IMR-90 (cell line): ENCODE measurements at regions not wholly inside any gene's neighbourhood (a gene's known extent, or its start where the extent isn't known, plus 50 kb on each side); places are given as distances from the start of the nearest gene placed in this dataset.

Experiments used
- BHLHE40 ChIP-seq: fragments of 150-350 bp; IDR thresholded peaks from 2 replicates; pipeline ENCODE4 v1.6.1; 2016; ENCODE audit warnings: mild to moderate bottlenecking, low read depth, low read length
- CEBPB ChIP-seq: IDR thresholded peaks from 2 replicates; pipeline ENCODE4 v1.6.1; 2012; ENCODE audit warnings: low read depth, low read length, improper control_type of control experiment
- CTCF ChIP-seq: conservative IDR thresholded peaks from 2 replicates; pipeline ENCODE4 v1.5.1; 2012; ENCODE audit warnings: mild to moderate bottlenecking, low read depth, low read length, improper control_type of control experiment
- ELK1 ChIP-seq: fragments of 150-350 bp; IDR thresholded peaks from 2 replicates; pipeline ENCODE4 v1.6.1; 2016; ENCODE audit warnings: low read depth, mild to moderate bottlenecking, low read length, moderate library complexity, borderline replicate concordance
- FOS ChIP-seq: fragments of 150-350 bp; IDR thresholded peaks from 2 replicates; pipeline ENCODE4 v1.6.1; 2016; ENCODE audit warnings: low read depth, low read length
- MAZ ChIP-seq: IDR thresholded peaks from 2 replicates; pipeline ENCODE4 v1.6.1; 2012; ENCODE audit warnings: low read depth, mild to moderate bottlenecking, low read length, improper control_type of control experiment, moderate library complexity, borderline replicate concordance
- MXI1 ChIP-seq: IDR thresholded peaks from 2 replicates; pipeline ENCODE4 v1.6.1; 2012; ENCODE audit warnings: low read depth, mild to moderate bottlenecking, low read length, moderate library complexity, borderline replicate concordance
- NFE2L2 ChIP-seq: fragments of 150-350 bp; IDR thresholded peaks from 2 replicates; pipeline ENCODE4 v1.6.1; 2016; ENCODE audit warnings: low read depth, mild to moderate bottlenecking, low read length
- POLR2A ChIP-seq: IDR thresholded peaks from 2 replicates; pipeline ENCODE4 v1.6.1; 2012; ENCODE audit warnings: mild to moderate bottlenecking, low read depth, low read length
- RAD21 ChIP-seq: IDR thresholded peaks from 2 replicates; pipeline ENCODE4 v1.6.1; 2012; ENCODE audit warnings: low read length, improper control_type of control experiment
- RCOR1 ChIP-seq: IDR thresholded peaks from 2 replicates; pipeline ENCODE4 v1.6.1; 2012; ENCODE audit warnings: mild to moderate bottlenecking, low read length, improper control_type of control experiment; ENCODE audit not compliant: insufficient replicate concordance
- RFX5 ChIP-seq: IDR thresholded peaks from 2 replicates; pipeline ENCODE4 v1.8.0; 2012; ENCODE audit warnings: low read depth, mild to moderate bottlenecking, low read length, moderate library complexity
- SMC3 ChIP-seq: fragments of 150-350 bp; IDR thresholded peaks from 2 replicates; pipeline ENCODE4 v1.6.1; 2016; ENCODE audit warnings: low read depth, mild to moderate bottlenecking, antibody characterized with exemption, low read length, moderate library complexity
- USF2 ChIP-seq: fragments of 150-350 bp; IDR thresholded peaks from 2 replicates; pipeline ENCODE4 v1.6.1; 2017; ENCODE audit warnings: mild to moderate bottlenecking, antibody characterized with exemption, low read length, low read depth

DNA sequence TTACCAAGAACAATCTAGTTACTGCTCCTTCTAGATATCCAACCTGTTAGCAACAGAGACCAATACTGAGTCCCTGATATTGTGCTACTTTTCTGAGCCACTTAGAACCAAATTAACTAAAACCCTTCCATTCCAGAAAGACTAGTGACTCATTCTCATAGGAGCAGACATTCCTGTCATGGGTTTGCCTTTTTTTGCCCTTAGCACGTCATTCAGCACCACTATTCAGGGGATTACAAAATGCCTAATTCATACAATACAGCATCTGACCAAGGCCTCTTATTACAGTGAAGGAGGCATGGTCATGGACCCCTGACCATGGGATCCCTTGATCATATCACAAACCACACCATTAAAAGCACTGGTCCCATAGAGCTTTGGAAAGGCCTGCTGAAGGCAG is 123.8 kb upstream of the CXCL13 start:
- TF ChIP-seq USF2 (no peak), RAD21 (no peak), CTCF (no peak), CEBPB (no peak), POLR2A (no peak), RCOR1 (no peak), MXI1 (no peak), BHLHE40 (no peak), ELK1 (no peak), FOS (no peak), MAZ (no peak), RFX5 (no peak), NFE2L2 (no peak), SMC3 (no peak)
